Sigmoid colon (tissue), 6 donors: ENCODE measurements at regions not wholly inside any gene's neighbourhood (a gene's known extent, or its start where the extent isn't known, plus 50 kb on each side); places are given as distances from the start of the nearest gene placed in this dataset.

Experiments used
- DNase-seq: peaks from one replicate; pipeline ENCODE4 v3.0.0-alpha.2; 2019
- H3K27ac ChIP-seq, 4 donors: fragments of 200-600 bp; sonication (generic); one replicate each; pipeline ENCODE4 v1.5.1; 2016 to 2019; ENCODE audit warnings: mild to moderate bottlenecking in 1 of 4
- H3K27me3 ChIP-seq, 3 donors: fragments of 200-600 bp; sonication (generic); one replicate each; pipeline ENCODE4 v1.5.1; 2019; ENCODE audit warnings: mild to moderate bottlenecking in 1 of 3
- H3K36me3 ChIP-seq, 4 donors: fragments of 200-600 bp; sonication (generic); one replicate each; pipeline ENCODE4 v1.5.1; 2016 to 2019
- H3K4me1 ChIP-seq, 4 donors: fragments of 200-600 bp; sonication (generic); one replicate each; pipeline ENCODE4 v1.5.1; 2017 to 2019
- H3K4me3 ChIP-seq, 4 donors: fragments of 200-600 bp; sonication (generic); one replicate each; pipeline ENCODE4 v1.5.1; 2017 to 2019; ENCODE audit warnings: mild to moderate bottlenecking in 2 of 4, moderate library complexity in 1 of 4
- H3K9me3 ChIP-seq, 4 donors: fragments of 200-600 bp in 3 of 4; sonication (generic) in 3 of 4; one replicate each; pipeline versions ENCODE4 v1.5.1 to v1.6.1; 2013 to 2019
- EP300 ChIP-seq, 4 donors: sonication (generic); formaldehyde crosslinking; IDR thresholded peaks; one replicate each; pipeline ENCODE4 v1.6.1; 2017; ENCODE audit warnings: antibody characterized with exemption in 4 of 4
- POLR2A ChIP-seq, 2 donors: fragments of 450-650 bp; IDR thresholded peaks; one replicate each; pipeline ENCODE4 v1.6.1; 2016; ENCODE audit warnings: antibody characterized with exemption in 2 of 2, mild to moderate bottlenecking in 2 of 2, moderate library complexity in 2 of 2
- POLR2AphosphoS5 ChIP-seq, 4 donors: sonication (generic); formaldehyde crosslinking; IDR thresholded peaks; one replicate each; pipeline ENCODE4 v1.6.1; 2017; ENCODE audit warnings: antibody characterized with exemption in 4 of 4
- WGBS, 2 donors: extraction: QIAGEN DNeasy Blood & Tissue Kit; methylation state at CpG; one replicate each; pipeline ENCODE4 v1.1.7; 2013; 5-methylcytosine and 5-hydroxymethylcytosine counted together
- intact Hi-C: fragments of 100-400 bp; cut with DNase I; formaldehyde crosslinking; loops from one replicate; pipeline ENCODE4 v1.15.1; 2023
- TF ChIP-seq, protein P1 (sequence below), 4 experiments: fragments of 450-650 bp in 3 of 4; fragments of 200-600 bp in 1 of 4; IDR thresholded peaks; one replicate each; pipeline ENCODE4 v1.5.1; 2016 to 2019; ENCODE audit warnings: antibody characterized with exemption in 4 of 4, mild to moderate bottlenecking in 3 of 4, moderate library complexity in 2 of 4
- donor health status: healthy with polysubstance abuse.
- donor health status: healthy.

DNA sequence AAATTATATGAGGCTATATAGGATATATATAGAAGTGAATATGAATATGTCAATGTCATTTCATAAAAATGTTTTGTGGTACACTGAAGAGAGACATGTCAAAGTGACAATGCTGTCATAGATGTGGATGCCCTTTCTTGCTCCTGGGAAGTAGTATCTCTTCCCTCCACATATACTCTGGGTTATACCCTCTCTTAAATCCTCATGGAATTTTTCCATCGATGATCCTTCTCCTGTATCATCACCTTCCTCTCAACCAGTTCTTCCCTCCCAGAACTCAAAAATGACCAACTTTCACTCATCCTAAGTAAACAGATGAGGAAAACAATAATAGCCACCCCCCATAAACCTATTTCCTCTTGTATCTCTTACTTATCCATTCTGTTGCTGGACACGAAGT lies 351.5 kb downstream of the USP25 start:
- no peaks in the 10 kb centered on the region for H3K4me1 ChIP-seq
- H3K27ac ChIP-seq = no peak overlapping the region
- WGBS, 2 donors = 76 to 83% methylated on average over 2 of the region's 2 CpGs
- no peaks in the 10 kb centered on the region for H3K27me3 ChIP-seq
- no peaks in the 10 kb centered on the region for H3K9me3 ChIP-seq
- intact Hi-C loops = loop anchor here (5.0 to 10.0 kb wide), 2 partner anchors 251 to 1183 kb away; no protein-coding TSS in a partner anchor
- no peak overlapping the region for H3K4me3 ChIP-seq
- DNase-seq = no peak
- TF ChIP-seq EP300 (IDR thresholded peaks at IDR 0.05) (no peak), POLR2AphosphoS5 (IDR thresholded peaks at IDR 0.05) (no peak), POLR2A (IDR thresholded peaks at IDR 0.05) (no peak)
- TF ChIP-seq, protein P1, sequence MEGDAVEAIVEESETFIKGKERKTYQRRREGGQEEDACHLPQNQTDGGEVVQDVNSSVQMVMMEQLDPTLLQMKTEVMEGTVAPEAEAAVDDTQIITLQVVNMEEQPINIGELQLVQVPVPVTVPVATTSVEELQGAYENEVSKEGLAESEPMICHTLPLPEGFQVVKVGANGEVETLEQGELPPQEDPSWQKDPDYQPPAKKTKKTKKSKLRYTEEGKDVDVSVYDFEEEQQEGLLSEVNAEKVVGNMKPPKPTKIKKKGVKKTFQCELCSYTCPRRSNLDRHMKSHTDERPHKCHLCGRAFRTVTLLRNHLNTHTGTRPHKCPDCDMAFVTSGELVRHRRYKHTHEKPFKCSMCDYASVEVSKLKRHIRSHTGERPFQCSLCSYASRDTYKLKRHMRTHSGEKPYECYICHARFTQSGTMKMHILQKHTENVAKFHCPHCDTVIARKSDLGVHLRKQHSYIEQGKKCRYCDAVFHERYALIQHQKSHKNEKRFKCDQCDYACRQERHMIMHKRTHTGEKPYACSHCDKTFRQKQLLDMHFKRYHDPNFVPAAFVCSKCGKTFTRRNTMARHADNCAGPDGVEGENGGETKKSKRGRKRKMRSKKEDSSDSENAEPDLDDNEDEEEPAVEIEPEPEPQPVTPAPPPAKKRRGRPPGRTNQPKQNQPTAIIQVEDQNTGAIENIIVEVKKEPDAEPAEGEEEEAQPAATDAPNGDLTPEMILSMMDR (IDR thresholded peaks at IDR 0.05) = no peak
- H3K36me3 ChIP-seq = no peaks in the 10 kb centered on the region

DNA sequence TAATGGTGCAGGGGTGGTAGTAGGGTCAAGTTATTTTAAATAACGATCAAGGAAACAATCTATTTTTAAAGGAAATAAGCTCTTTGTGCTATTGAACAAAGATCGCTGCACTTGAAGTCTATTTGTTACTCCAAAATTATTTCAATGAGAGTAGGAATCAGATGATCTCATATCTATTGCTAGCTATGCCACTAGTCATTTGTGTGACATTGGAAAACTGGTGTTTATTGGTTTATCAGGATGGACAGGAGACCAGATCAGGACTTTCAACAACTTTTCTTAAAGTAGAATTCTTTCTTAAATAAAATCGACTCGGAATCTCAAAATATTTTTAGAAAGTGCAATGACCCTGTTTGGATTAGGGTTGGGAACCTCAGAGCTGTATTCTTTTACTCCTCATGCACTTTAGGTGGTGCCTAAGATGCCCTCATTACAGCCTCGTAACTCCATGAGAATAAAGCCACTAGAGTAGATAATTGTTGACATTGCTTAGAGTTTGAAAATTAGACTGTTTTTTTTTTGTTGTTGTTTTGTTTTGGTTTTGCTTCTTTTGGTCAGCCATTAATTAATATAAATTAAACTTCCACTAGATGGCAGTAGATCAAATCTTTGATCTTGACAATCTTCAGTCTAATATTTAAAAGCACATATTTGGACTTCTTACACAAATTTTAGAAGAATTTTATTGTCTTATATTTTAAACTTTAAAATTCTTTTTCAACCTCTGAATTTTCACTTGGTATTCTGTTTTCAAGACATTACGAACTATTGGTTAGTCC lies 352.4 kb downstream of the USP25 start:
- H3K4me3 ChIP-seq = no peak overlapping the region
- WGBS, 2 donors = 56 to 68% methylated on average over 6 of the region's 6 CpGs
- TF ChIP-seq EP300 (IDR thresholded peaks at IDR 0.05) = no peak
- TF ChIP-seq, protein P1 (IDR thresholded peaks at IDR 0.05) = peak in 2 of 4 experiments; percentile 8 to 44
- no peak for TF ChIP-seq POLR2AphosphoS5 (IDR thresholded peaks at IDR 0.05)
- no peak for TF ChIP-seq POLR2A (IDR thresholded peaks at IDR 0.05)
- H3K27me3 ChIP-seq = no peaks in the 10 kb centered on the region
- H3K9me3 ChIP-seq = no peaks in the 10 kb centered on the region
- no peak for DNase-seq
- H3K27ac ChIP-seq = no peak overlapping the region
- peaks cover 0 to 4% (median 2%) of the 10 kb centered on the region in 4 donors for H3K4me1 ChIP-seq
- intact Hi-C loops = loop anchor here (5.0 to 10.0 kb wide), 2 partner anchors 250 to 1183 kb away; no protein-coding TSS in a partner anchor
- H3K36me3 ChIP-seq = no peaks in the 10 kb centered on the region

GRCh38 chr21:16084776-16085364 lies 355.1 kb downstream of the USP25 start:
- H3K27ac ChIP-seq = peak overlapping the region in 3 of 4 donors; percentile 12 to 26 (median 21)
- TF ChIP-seq, protein P1 (IDR thresholded peaks at IDR 0.05) = no peak
- TF ChIP-seq POLR2AphosphoS5 (IDR thresholded peaks at IDR 0.05) (no peak), POLR2A (IDR thresholded peaks at IDR 0.05) (no peak)
- no peaks in the 10 kb centered on the region for H3K36me3 ChIP-seq
- DNase-seq = peak; percentile 79
- H3K27me3 ChIP-seq = no peaks in the 10 kb centered on the region
- no peak overlapping the region for H3K4me3 ChIP-seq
- 81 to 85% methylated on average over 7 of the region's 7 CpGs for WGBS, 2 donors
- intact Hi-C loops = loop anchor here (5.0 to 10.0 kb wide), 2 partner anchors 247 to 1180 kb away; no protein-coding TSS in a partner anchor
- peaks cover 0 to 12% (median 7%) of the 10 kb centered on the region in 4 donors for H3K4me1 ChIP-seq
- no peaks in the 10 kb centered on the region for H3K9me3 ChIP-seq

DNA sequence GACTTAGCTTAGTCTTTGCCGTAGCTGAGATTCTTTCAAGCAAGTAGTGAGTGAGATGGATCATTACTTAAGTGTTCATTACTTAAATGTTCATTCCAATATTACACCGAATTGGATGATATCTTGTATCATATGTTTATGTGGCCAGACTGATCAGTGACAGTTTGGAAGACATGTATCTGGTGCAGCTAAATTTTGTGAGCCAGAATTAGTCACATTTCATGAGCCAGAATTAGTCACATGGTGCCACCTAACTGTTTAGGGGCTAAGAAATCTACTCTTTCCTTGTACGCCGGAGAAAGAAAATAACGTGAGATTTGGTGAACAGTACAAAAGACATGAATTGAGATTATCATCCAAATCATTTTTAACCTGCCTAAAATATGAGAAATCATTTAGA lies 355.6 kb downstream of the USP25 start:
- H3K9me3 ChIP-seq = no peaks in the 10 kb centered on the region
- DNase-seq = no peak
- intact Hi-C loops = loop anchor here (10.0 kb wide), 1 partner anchor 1179 kb away; no protein-coding TSS in a partner anchor
- TF ChIP-seq POLR2AphosphoS5 (IDR thresholded peaks at IDR 0.05) = no peak
- no peak for TF ChIP-seq POLR2A (IDR thresholded peaks at IDR 0.05)
- TF ChIP-seq, protein P1 (IDR thresholded peaks at IDR 0.05) = no peak
- no peak for TF ChIP-seq EP300 (IDR thresholded peaks at IDR 0.05)
- no peaks in the 10 kb centered on the region for H3K36me3 ChIP-seq
- H3K27ac ChIP-seq = peak overlapping the region in 3 of 4 donors; percentile 12 to 26 (median 21)
- no peak overlapping the region for H3K4me3 ChIP-seq
- H3K27me3 ChIP-seq = no peaks in the 10 kb centered on the region
- 92 to 93% methylated on average over 5 of the region's 5 CpGs for WGBS, 2 donors
- H3K4me1 ChIP-seq = peaks cover 0 to 12% (median 7%) of the 10 kb centered on the region in 4 donors
